ENCODE measurements at regions not wholly inside any gene's neighbourhood (a gene's known extent, or its start where the extent isn't known, plus 50 kb on each side); places are given as distances from the start of the nearest gene placed in this dataset.

DNA sequence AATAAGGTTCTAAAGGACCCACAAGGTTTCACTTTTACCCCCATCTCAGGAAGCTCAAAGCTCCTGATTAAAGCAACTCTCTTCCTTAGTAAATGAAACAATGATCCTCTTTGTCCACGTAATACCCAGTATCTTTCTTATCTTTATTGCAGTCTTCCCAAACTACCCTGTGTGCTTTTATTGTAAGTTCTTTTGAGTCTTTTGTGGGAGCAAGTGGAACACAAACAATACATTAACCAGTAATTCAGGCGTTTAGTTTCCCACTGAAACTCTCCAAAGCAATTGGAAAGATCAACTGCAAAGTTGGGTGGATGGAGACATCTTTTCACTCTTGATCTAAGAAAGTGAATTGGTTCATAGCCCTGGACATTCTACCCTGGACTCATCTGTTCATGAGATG, 240.0 kb downstream of the ZNF621 start:
- Histone ChIP-seq H3K27me3 (ENCODE audit: control insufficient read depth, insufficient read depth, low read length) (no peaks in the 10 kb centered on the region), H3K4me3 (ENCODE audit: low read length) (no peak overlapping the region), H3K36me3 (ENCODE audit: control insufficient read depth, insufficient read depth, low read length) (no peaks in the 10 kb centered on the region), H3K9me3 (replicated peaks; ENCODE audit: control insufficient read depth, low read depth, low read length) (no peaks in the 10 kb centered on the region), H3K4me1 (ENCODE audit: control insufficient read depth, insufficient read depth, low read length) (peaks cover 13% of the 10 kb centered on the region), H3K27ac (ENCODE audit: low read length) (no peak overlapping the region)
- no CpG with 5 or more reads among the region's 2 CpGs for WGBS (ENCODE audit: insufficient coverage)
- DNase-seq: no peak

DNA sequence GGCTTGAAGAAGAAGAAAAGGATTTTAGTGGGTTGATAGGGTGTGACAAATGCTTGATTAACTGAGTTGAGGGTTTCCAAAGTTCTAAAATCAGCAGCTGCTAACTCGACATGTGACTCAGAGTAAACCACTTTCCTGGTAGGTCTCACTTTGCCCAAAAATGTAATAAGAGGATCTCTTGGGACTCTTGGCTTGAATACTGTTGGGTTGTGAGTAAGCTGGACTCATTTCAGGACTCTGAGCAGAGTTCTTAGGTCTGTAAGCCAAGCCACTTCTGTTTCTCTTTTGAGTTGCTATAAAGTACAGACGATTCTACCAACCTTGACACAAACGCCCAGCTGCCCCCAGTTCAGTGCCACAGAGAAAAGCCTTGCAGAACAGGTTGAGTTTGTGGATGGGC, 241.1 kb downstream of the ZNF621 start:
- H3K4me1 ChIP-seq (ENCODE audit: control insufficient read depth, insufficient read depth, low read length): peaks cover 22% of the 10 kb centered on the region
- no CpG with 5 or more reads among the region's 3 CpGs for WGBS (ENCODE audit: insufficient coverage)
- H3K27me3 ChIP-seq (ENCODE audit: control insufficient read depth, insufficient read depth, low read length): no peaks in the 10 kb centered on the region
- H3K36me3 ChIP-seq (ENCODE audit: control insufficient read depth, insufficient read depth, low read length): no peaks in the 10 kb centered on the region
- H3K4me3 ChIP-seq (ENCODE audit: low read length): no peak overlapping the region
- no peaks in the 10 kb centered on the region for H3K9me3 ChIP-seq (replicated peaks; ENCODE audit: control insufficient read depth, low read depth, low read length)
- DNase-seq: peak; percentile 86
- no peak overlapping the region for H3K27ac ChIP-seq (ENCODE audit: low read length)

DNA sequence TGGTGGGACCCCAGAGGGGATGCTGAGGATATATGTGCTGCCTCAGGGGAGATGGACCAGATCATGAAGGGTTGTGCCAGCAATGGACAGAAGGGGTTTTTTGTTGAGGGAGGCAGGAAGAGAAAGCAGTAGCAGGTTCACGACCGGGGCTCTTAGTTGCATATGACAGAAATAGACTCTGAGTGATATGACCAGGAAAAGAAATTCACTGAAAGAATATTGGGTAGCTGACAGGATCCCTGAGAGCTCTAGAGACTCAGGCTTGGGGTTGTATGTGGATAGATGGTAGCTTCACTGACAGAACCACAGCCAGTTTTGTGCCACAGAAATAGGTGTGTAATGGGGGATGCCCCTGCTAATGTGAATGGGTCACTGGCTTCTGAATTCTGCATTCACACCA, 241.6 kb downstream of the ZNF621 start:
- Histone ChIP-seq H3K27ac (ENCODE audit: low read length) (no peak overlapping the region), H3K4me1 (ENCODE audit: control insufficient read depth, insufficient read depth, low read length) (peaks cover 23% of the 10 kb centered on the region), H3K4me3 (ENCODE audit: low read length) (no peak overlapping the region), H3K9me3 (replicated peaks; ENCODE audit: control insufficient read depth, low read depth, low read length) (no peaks in the 10 kb centered on the region), H3K27me3 (ENCODE audit: control insufficient read depth, insufficient read depth, low read length) (no peaks in the 10 kb centered on the region), H3K36me3 (ENCODE audit: control insufficient read depth, insufficient read depth, low read length) (no peaks in the 10 kb centered on the region)
- no peak for DNase-seq
- WGBS (ENCODE audit: insufficient coverage): 90% methylated on average over 2 of the region's 2 CpGs

DNA sequence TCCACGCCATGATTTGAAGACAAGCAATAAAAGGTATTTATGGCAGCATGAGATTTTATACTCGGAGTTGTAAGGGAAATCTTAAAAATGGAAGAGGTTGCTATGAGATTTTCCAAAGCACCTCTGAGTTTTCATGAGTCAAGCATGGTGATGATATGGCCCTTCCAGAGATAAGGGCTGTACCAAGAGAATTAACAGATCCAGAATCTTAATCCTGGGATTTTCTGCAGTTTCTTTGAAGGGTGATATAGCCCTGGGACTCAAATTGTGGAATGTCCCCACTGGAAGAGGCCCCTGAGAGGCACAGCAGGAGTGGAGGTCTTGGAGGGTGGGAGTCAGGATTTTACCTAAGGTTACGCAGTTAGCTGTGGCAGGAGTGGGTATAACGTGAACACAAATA, 243.3 kb downstream of the ZNF621 start:
- no peak overlapping the region for H3K27ac ChIP-seq (ENCODE audit: low read length)
- no peaks in the 10 kb centered on the region for H3K9me3 ChIP-seq (replicated peaks; ENCODE audit: control insufficient read depth, low read depth, low read length)
- H3K4me3 ChIP-seq (ENCODE audit: low read length): no peak overlapping the region
- H3K27me3 ChIP-seq (ENCODE audit: control insufficient read depth, insufficient read depth, low read length): no peaks in the 10 kb centered on the region
- DNase-seq: no peak
- 79% methylated on average over 2 of the region's 4 CpGs for WGBS (ENCODE audit: insufficient coverage)
- H3K4me1 ChIP-seq (ENCODE audit: control insufficient read depth, insufficient read depth, low read length): peaks cover 28% of the 10 kb centered on the region
- no peaks in the 10 kb centered on the region for H3K36me3 ChIP-seq (ENCODE audit: control insufficient read depth, insufficient read depth, low read length)

DNA sequence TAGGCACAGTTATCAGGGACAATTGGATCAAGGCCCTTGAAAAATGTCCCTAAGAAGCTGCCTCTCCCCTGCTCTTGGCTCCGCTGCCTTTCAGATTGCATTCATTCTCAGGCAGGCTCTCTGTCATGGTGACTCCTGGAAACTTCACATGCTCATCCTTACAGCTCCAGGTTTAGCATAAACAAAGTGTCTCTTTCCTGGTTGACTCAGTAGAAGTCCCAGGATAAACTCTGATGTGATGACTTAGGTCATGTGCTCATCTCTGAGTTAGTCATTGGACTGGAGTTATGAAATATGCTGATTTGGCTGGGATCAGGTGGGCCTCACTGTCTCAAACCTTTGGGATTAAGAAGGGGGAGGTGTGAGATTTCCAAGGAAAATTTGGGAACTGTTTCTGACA, 243.8 kb downstream of the ZNF621 start:
- no peaks in the 10 kb centered on the region for H3K36me3 ChIP-seq (ENCODE audit: control insufficient read depth, insufficient read depth, low read length)
- no peak overlapping the region for H3K4me3 ChIP-seq (ENCODE audit: low read length)
- DNase-seq: no peak
- no peaks in the 10 kb centered on the region for H3K27me3 ChIP-seq (ENCODE audit: control insufficient read depth, insufficient read depth, low read length)
- no peaks in the 10 kb centered on the region for H3K9me3 ChIP-seq (replicated peaks; ENCODE audit: control insufficient read depth, low read depth, low read length)
- 100% methylated on average over 1 of the region's 1 CpG for WGBS (ENCODE audit: insufficient coverage)
- peaks cover 28% of the 10 kb centered on the region for H3K4me1 ChIP-seq (ENCODE audit: control insufficient read depth, insufficient read depth, low read length)
- no peak overlapping the region for H3K27ac ChIP-seq (ENCODE audit: low read length)

DNA sequence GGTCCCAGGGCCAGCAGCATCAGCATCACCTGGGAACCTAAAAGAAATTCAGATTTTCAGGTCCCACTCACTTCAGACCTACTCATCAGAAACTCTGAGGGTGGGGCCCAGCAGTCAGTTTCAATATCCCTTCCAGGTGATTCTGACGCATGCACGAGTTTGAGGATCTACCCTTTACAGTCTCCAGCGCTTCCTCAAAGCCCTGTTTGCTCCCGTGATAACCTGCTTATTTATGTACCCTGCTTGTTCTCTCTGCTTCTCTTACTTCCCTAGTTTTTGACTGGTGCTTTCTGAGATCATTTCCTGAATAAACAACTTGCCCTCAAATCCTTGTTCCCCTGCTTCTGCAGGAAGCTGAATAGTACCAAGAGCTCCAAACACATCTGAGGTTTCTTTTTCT, 245.3 kb downstream of the ZNF621 start:
- H3K27ac ChIP-seq (ENCODE audit: low read length): peak overlapping the region; percentile 20
- H3K27me3 ChIP-seq (ENCODE audit: control insufficient read depth, insufficient read depth, low read length): no peaks in the 10 kb centered on the region
- no peaks in the 10 kb centered on the region for H3K36me3 ChIP-seq (ENCODE audit: control insufficient read depth, insufficient read depth, low read length)
- 69% methylated on average over 4 of the region's 4 CpGs for WGBS (ENCODE audit: insufficient coverage)
- no peaks in the 10 kb centered on the region for H3K9me3 ChIP-seq (replicated peaks; ENCODE audit: control insufficient read depth, low read depth, low read length)
- peaks cover 28% of the 10 kb centered on the region for H3K4me1 ChIP-seq (ENCODE audit: control insufficient read depth, insufficient read depth, low read length)
- no peak overlapping the region for H3K4me3 ChIP-seq (ENCODE audit: low read length)
- DNase-seq: peak; percentile 63

DNA sequence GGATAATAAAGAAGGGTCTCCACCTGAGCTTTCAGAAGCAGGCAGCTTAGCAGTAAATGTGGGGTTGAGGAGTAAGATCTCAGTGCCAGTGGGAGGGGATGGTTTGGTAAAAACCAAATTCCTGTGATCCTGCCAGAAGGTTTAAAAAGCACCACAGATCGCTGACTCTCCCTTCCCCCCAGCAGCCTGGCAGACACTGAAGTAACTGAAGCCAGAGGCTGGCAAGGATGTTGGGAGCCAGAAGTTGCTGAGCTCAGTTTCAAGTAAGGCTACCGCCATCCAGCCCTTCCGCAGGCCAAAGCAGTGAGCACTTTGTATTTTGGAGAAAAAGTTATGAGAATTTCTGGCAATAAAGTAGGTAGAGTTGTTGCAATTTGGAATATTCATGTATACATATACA, 246.4 kb downstream of the ZNF621 start:
- peaks cover 24% of the 10 kb centered on the region for H3K4me1 ChIP-seq (ENCODE audit: control insufficient read depth, insufficient read depth, low read length)
- WGBS (ENCODE audit: insufficient coverage): 66% methylated on average over 2 of the region's 3 CpGs
- no peak overlapping the region for H3K27ac ChIP-seq (ENCODE audit: low read length)
- no peaks in the 10 kb centered on the region for H3K9me3 ChIP-seq (replicated peaks; ENCODE audit: control insufficient read depth, low read depth, low read length)
- no peaks in the 10 kb centered on the region for H3K36me3 ChIP-seq (ENCODE audit: control insufficient read depth, insufficient read depth, low read length)
- no peak overlapping the region for H3K4me3 ChIP-seq (ENCODE audit: low read length)
- DNase-seq: peak; percentile 39
- H3K27me3 ChIP-seq (ENCODE audit: control insufficient read depth, insufficient read depth, low read length): no peaks in the 10 kb centered on the region

DNA sequence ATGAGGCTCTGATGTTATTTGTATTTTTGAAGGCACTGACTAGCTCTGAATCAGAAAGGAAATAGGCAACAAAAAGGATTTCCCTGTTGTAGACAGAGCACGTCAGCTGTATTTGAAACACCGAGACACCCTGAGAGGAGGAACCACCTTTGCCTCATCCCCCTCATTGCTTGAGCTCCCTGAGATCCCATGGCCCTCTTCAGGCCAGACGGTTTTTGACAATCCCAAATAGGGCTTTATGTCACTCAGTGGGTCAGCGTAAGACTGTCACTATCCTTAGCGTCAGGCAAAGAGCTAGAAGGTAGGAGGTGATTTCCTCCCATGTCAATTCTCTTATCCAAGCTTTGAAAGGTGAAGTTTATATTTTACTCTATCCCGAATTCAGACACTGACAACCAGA, 254.3 kb downstream of the ZNF621 start:
- Histone ChIP-seq H3K27ac (ENCODE audit: low read length) (peak overlapping the region; percentile 96), H3K9me3 (replicated peaks; ENCODE audit: control insufficient read depth, low read depth, low read length) (no peaks in the 10 kb centered on the region), H3K27me3 (ENCODE audit: control insufficient read depth, insufficient read depth, low read length) (no peaks in the 10 kb centered on the region), H3K4me1 (ENCODE audit: control insufficient read depth, insufficient read depth, low read length) (peaks cover 33% of the 10 kb centered on the region), H3K4me3 (ENCODE audit: low read length) (no peak overlapping the region), H3K36me3 (ENCODE audit: control insufficient read depth, insufficient read depth, low read length) (no peaks in the 10 kb centered on the region)
- no peak for DNase-seq
- WGBS (ENCODE audit: insufficient coverage): 83% methylated on average over 3 of the region's 6 CpGs

DNA sequence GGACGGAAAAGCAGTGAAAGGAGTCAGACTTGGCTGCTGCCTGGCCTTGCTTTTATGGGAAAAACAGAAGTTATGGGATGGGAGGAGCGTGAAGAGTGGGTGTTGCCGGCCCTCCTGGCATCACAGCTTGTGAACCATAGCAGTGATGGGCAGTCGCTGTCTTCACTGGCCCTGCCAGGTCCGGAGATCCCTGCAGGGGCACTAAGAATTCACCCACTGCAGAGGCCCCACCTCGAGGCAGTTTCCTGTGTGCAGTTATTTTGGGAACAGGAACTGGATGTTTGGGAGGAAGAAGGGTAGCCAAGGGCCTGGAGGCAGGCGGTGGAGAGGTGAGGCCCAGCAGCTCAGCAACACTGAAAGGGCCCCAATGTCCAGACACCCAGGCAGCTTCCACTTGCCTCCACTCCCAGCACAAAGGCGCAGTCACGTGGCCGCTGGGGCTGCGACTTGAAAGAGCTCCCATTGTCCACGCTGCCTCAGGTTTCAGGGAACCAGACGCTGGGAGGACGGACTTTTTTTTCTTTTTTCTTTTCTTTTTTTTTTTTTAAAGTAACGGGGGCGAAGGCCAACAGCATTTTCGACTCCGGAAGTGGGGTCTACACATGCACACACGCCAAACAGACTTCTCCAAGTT, 255.6 kb downstream of the ZNF621 start:
- H3K36me3 ChIP-seq (ENCODE audit: control insufficient read depth, insufficient read depth, low read length): no peaks in the 10 kb centered on the region
- H3K9me3 ChIP-seq (replicated peaks; ENCODE audit: control insufficient read depth, low read depth, low read length): no peaks in the 10 kb centered on the region
- no peaks in the 10 kb centered on the region for H3K27me3 ChIP-seq (ENCODE audit: control insufficient read depth, insufficient read depth, low read length)
- 2% methylated on average over 16 of the region's 19 CpGs for WGBS (ENCODE audit: insufficient coverage)
- peaks cover 32% of the 10 kb centered on the region for H3K4me1 ChIP-seq (ENCODE audit: control insufficient read depth, insufficient read depth, low read length)
- DNase-seq: peak; percentile 99
- peak overlapping the region; percentile 96 for H3K27ac ChIP-seq (ENCODE audit: low read length)
- peak overlapping the region; percentile 24 for H3K4me3 ChIP-seq (ENCODE audit: low read length)

DNA sequence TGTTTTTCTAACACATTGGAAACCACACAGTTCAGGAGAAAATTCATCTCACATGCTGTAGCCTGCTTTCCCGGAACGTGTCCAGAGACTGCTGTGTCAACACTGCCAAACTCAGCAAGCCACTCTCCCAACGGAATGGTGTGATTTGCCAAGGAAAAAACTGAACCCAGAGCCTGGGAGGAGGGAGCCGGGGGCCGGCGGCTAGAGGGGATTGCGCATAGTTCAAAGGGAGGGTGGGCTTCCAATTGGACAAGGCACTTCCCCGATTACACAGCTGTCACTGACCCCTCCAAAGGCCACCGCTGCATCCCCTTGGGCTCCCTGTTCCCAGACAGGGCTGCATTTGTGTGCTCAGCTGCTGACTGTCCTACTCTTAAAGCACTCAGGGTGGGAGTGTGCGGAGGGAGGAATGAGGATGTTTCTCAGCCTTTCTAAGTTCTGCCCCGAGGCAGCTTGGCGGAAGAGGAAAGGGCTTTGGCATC, 256.2 kb downstream of the ZNF621 start:
- Histone ChIP-seq H3K27ac (ENCODE audit: low read length) (peak overlapping the region; percentile 96), H3K9me3 (replicated peaks; ENCODE audit: control insufficient read depth, low read depth, low read length) (no peaks in the 10 kb centered on the region), H3K27me3 (ENCODE audit: control insufficient read depth, insufficient read depth, low read length) (no peaks in the 10 kb centered on the region), H3K4me1 (ENCODE audit: control insufficient read depth, insufficient read depth, low read length) (peaks cover 31% of the 10 kb centered on the region), H3K4me3 (ENCODE audit: low read length) (peak overlapping the region; percentile 24), H3K36me3 (ENCODE audit: control insufficient read depth, insufficient read depth, low read length) (no peaks in the 10 kb centered on the region)
- DNase-seq: peak; percentile 98
- WGBS (ENCODE audit: insufficient coverage): 0% methylated on average over 1 of the region's 12 CpGs

Data from muscle of leg (tissue), 3 donors.